NB4 (cell line): ENCODE measurements at regions not wholly inside any gene's neighbourhood (a gene's known extent, or its start where the extent isn't known, plus 50 kb on each side); places are given as distances from the start of the nearest gene placed in this dataset.

Experiments
- DNase-seq: peaks from one replicate; pipeline ENCODE4 v3.0.0; 2010; ENCODE audit warnings: low read depth
- H3K4me3 ChIP-seq: one replicate; pipeline ENCODE4 v1.5.1; 2011; ENCODE audit warnings: mild to moderate bottlenecking, low read depth, low read length, moderate library complexity
- MYC ChIP-seq: IDR thresholded peaks from 2 replicates; pipeline ENCODE4 v1.6.1; 2011; ENCODE audit warnings: low read depth, low read length
- POLR2A ChIP-seq: IDR thresholded peaks from 2 replicates; pipeline ENCODE4 v1.6.1; 2011; ENCODE audit warnings: mild to moderate bottlenecking; ENCODE audit not compliant: insufficient read length; ENCODE audit errors: extremely low read depth
- TF ChIP-seq, protein P1 (sequence below): IDR thresholded peaks from 2 replicates; pipeline ENCODE4 v1.6.1; 2011; ENCODE audit warnings: low read depth, low read length
- TF ChIP-seq, protein P2 (sequence below): IDR thresholded peaks from one replicate; pipeline ENCODE4 v1.5.1; 2012; ENCODE audit warnings: low read depth, low read length

DNA sequence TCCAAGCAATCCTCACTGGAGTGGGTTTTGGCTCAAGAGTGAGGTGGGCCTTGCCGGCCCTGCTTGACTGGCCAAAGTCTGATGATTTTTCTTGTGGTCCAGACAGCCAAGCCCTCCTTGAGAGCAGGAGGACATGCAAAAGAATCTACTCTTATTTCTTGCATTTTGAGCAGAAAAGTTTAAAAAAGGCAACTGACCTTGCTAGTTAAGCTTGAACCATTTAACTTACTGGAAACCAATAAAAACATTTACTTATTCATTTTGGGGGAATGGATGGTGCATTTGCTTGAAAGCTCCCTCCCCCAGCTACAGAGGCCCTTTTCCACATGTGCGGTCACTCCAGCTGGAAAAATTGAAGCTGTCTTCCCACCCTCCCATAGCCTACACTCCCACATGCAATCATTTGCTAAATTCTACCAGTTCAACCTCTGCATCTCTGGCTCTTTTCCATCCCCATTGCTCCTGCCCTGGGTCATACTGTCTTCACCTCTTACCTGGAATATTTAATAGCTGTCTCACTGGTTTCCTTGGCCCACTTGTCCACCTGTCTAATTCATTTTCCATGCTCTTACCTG lies 527.9 kb downstream of the DHX35 start:
- DNase-seq = no peak
- H3K4me3 ChIP-seq = no peak overlapping the region
- TF ChIP-seq, protein P1, sequence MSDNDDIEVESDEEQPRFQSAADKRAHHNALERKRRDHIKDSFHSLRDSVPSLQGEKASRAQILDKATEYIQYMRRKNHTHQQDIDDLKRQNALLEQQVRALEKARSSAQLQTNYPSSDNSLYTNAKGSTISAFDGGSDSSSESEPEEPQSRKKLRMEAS = no peak
- TF ChIP-seq POLR2A = no peak
- no peak for TF ChIP-seq MYC
- TF ChIP-seq, protein P2, sequence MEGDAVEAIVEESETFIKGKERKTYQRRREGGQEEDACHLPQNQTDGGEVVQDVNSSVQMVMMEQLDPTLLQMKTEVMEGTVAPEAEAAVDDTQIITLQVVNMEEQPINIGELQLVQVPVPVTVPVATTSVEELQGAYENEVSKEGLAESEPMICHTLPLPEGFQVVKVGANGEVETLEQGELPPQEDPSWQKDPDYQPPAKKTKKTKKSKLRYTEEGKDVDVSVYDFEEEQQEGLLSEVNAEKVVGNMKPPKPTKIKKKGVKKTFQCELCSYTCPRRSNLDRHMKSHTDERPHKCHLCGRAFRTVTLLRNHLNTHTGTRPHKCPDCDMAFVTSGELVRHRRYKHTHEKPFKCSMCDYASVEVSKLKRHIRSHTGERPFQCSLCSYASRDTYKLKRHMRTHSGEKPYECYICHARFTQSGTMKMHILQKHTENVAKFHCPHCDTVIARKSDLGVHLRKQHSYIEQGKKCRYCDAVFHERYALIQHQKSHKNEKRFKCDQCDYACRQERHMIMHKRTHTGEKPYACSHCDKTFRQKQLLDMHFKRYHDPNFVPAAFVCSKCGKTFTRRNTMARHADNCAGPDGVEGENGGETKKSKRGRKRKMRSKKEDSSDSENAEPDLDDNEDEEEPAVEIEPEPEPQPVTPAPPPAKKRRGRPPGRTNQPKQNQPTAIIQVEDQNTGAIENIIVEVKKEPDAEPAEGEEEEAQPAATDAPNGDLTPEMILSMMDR = no peak

DNA sequence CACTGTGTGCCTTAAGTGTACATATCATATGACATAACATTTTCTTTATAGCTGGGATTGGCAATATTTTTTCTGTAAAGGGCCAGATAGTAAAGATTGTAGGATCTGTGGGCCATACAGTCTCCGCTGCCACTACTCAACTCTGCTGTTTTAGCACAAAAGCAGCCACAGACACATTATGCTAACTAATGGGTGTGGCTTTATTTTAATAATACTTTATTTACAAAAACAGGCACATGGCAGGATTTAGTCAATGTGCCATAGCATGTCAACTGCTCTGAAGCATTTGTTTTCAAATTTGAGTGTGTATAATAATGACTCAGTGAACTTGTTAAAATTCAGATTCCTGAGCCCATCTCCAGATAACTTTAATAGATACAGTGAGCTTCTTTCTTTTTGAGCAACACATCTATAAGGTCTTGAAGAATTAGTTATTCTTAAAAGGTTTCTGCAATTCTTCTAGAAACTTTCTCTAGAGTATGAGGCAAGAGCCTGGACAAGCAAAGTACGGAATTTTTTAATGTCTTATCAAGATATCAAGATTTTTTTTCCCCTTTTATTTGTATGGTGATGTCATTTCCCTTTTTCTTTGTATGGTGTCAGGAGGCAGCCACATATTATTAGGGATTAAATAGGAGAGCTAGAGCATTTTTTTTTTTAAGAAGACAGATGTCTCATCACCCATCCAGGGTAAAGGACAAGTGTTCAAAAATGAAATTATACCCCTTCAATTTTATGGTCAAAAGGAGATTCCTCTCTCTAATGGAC lies 518.3 kb downstream of the DHX35 start:
- TF ChIP-seq, protein P2 = no peak
- TF ChIP-seq, protein P1 = no peak
- TF ChIP-seq MYC = no peak
- no peak for TF ChIP-seq POLR2A
- DNase-seq = no peak
- no peak overlapping the region for H3K4me3 ChIP-seq

DNA sequence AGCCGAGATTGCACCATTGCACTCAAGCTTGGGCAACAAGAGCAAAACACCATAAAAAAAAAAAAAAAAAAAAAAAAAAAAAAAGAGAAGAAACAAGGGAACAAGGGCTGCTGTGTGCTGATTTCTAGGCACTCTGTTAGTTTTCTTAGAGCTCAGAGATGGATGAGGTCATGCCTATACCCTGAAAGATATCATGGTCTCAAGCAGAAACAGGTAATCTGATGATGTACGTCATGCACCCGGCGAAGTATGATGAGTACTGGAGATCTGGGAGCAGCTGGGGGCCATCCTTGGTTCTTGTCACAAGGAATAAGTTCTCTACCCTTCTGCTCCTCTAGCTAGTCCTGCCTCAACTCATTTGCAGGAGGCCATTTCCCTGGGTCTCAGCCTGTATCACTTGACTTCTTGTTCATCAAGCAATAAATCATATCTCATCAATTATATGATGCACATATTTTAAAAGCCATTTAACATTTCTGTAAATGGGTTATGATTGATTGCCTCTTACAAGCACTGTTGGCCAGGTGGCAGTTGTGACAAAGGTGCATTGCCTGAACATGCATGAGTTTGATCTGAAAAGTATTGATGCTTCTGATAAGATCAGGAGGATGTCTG lies 517.2 kb downstream of the DHX35 start:
- TF ChIP-seq, protein P1 = no peak
- no peak for TF ChIP-seq POLR2A
- TF ChIP-seq MYC = no peak
- TF ChIP-seq, protein P2 = no peak
- no peak for DNase-seq

DNA sequence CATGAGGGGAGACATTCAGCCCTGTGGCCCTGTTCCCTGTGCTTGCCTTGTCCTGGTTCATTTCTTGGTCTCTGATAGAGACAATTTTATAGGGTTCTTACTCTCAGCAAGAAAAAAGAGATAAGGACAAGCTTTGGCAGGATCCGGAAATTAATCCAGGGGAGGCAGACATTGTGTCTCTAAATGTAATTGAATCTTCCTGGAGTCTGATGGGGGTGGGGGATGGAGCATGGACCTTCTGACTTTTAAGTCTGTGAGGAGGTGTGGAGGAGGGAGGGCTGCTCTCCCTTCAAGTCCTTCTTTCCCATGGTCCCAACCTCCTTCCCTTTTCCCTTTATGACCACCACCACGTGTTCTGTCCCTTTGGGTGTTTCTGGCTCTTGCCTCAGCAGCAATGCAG lies 512.7 kb downstream of the DHX35 start:
- no peak for DNase-seq
- TF ChIP-seq POLR2A (no peak), MYC (no peak)
- TF ChIP-seq, protein P1 = no peak
- TF ChIP-seq, protein P2 = no peak
- no peak overlapping the region for H3K4me3 ChIP-seq

More for the DNA sequence above, 517.2 kb downstream of the DHX35 start:
- H3K4me3 ChIP-seq = no peak overlapping the region

DNA sequence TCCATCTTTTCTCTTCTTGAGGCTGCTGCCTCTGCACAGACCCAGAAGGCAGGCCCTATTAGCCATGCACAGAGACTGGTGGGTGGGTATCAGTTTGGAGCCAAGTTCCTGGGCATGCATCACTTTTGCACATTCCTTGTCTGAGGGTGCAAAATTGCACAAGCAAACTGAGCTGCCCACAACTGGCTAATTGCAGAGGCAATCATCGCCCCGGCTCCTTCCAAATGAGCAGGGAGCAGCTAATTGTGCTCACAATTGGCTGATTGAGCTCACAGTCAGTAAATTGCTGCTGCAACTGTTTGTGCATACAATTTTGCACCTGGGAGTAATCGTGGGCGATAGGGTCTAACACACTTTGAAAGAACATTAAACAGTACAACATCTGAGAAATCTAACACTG lies 511.4 kb downstream of the DHX35 start:
- TF ChIP-seq POLR2A (no peak), MYC (no peak)
- TF ChIP-seq, protein P1 = no peak
- TF ChIP-seq, protein P2 = no peak
- DNase-seq = no peak
- no peak overlapping the region for H3K4me3 ChIP-seq
